ENCODE measurements at regions not wholly inside any gene's neighbourhood (a gene's known extent, or its start where the extent isn't known, plus 50 kb on each side); places are given as distances from the start of the nearest gene placed in this dataset.

DNA sequence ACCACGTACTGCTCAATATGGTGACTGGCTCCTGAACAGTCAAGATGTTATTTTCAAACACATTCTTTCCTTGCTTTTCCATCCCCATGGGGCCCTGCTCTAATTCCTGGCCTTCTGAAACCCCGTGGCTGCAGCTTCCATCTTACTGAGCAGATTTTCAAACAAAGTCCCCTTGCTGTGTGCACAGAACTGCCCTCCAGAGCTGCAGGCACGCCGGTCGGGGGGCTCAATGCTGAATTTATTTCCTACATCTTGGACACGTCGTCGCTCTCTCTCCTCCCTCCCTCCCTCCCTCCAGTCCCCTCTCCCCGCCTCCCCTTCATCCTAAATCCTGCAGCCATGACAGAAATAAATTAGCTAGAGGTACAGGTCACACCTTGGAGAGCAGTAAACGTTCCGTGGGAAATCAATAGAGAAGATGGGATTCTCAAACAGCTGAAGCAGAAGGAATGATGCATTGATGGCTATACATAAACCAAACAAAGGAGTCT is 243.1 kb upstream of the BLID start:
- Histone ChIP-seq H3K79me2 (ENCODE audit: control insufficient read depth in 1 of 2, insufficient read depth in 2 of 2, low read length in 2 of 2) (no peaks in the 10 kb centered on the region), H4K20me1 (replicated peaks in 1 of 2; ENCODE audit: control insufficient read depth in 1 of 2, insufficient read depth in 2 of 2, low read length in 2 of 2) (no peaks in the 10 kb centered on the region), H2BK5ac (ENCODE audit: low read depth, low read length) (no peak overlapping the region), H3K23me2 (ENCODE audit: low read depth, low read length) (no peaks in the 10 kb centered on the region), H2BK15ac (ENCODE audit: low read length) (no peak overlapping the region), H3K4me3 (ENCODE audit: extremely low read depth in 1 of 4, insufficient read depth in 2 of 4, low read depth in 3 of 4, low read length in 4 of 4) (no peak overlapping the region), H4K8ac (ENCODE audit: extremely low read depth, insufficient read depth, low read length) (peak overlapping the region; percentile 12; the same call in 1 of the 2 replicates), H3K4me1 (replicated peaks in 1 of 4; ENCODE audit: control insufficient read depth in 3 of 4, insufficient read depth in 4 of 4, low read length in 3 of 4) (peaks cover 0 to 3% (median 0%) of the 10 kb centered on the region in 4 experiments; a peak in 1 of 7 replicates), H3K79me1 (ENCODE audit: low read depth, low read length) (no peaks in the 10 kb centered on the region), H2BK20ac (ENCODE audit: low read length) (no peak overlapping the region), H3K27ac (ENCODE audit: low read depth, low read length) (no peak overlapping the region), H4K5ac (ENCODE audit: insufficient read length, low read depth, low read length) (no peak overlapping the region), H2BK12ac (ENCODE audit: low read depth, low read length) (no peak overlapping the region), H3K4me2 (ENCODE audit: insufficient read depth in 1 of 2, low read depth in 2 of 2, low read length in 2 of 2) (no peak overlapping the region), H2BK120ac (replicated peaks; ENCODE audit: low read depth, low read length) (no peak overlapping the region), H3K9me3 (ENCODE audit: insufficient read depth in 2 of 2, low read depth in 1 of 2, low read length in 1 of 2) (no peaks in the 10 kb centered on the region), H3K23ac (ENCODE audit: insufficient read length) (no peak overlapping the region), H3K56ac (replicated peaks; ENCODE audit: insufficient read length, low read depth, low read length) (no peak overlapping the region), H3K4ac (replicated peaks; ENCODE audit: insufficient read length, low read depth, low read length) (no peak overlapping the region), H2AFZ (ENCODE audit: low read length) (peak overlapping the region; percentile 74; the same call in 1 of the 2 replicates), H3K27me3 (replicated peaks in 1 of 4; ENCODE audit: control insufficient read depth in 3 of 4, extremely low read depth in 1 of 4, insufficient read depth in 3 of 4, low read length in 3 of 4) (no peaks in the 10 kb centered on the region), H3K36me3 (ENCODE audit: control insufficient read depth in 2 of 4, insufficient read depth in 4 of 4, low read length in 3 of 4) (no peaks in the 10 kb centered on the region), H3K14ac (ENCODE audit: insufficient read length) (no peak overlapping the region), H3K9ac (replicated peaks in 1 of 4; ENCODE audit: extremely low read depth in 1 of 4, low read depth in 3 of 4, low read length in 3 of 4) (no peak overlapping the region), H2AK5ac (ENCODE audit: low read depth, low read length) (no peak overlapping the region), H3K18ac (ENCODE audit: extremely low read depth, low read length) (no peak overlapping the region), H4K91ac (replicated peaks; ENCODE audit: insufficient read length, low read length) (no peak overlapping the region)
- CTCF ChIA-PET (ENCODE audit: partially characterized antibody) = interaction anchor here (0.9 to 1.5 kb wide), 2 partner anchors 147 to 156 kb away, joined by 3 to 4 read pairs; no protein-coding TSS in a partner anchor
- FAIRE-seq (no peak), DNase-seq (ENCODE audit: low read depth in 1 of 2, low spot score in 2 of 2) (no peak)
- POLR2A ChIA-PET (ENCODE audit: partially characterized antibody) = no interaction called here
- WGBS, 2 experiments (ENCODE audit: extremely low coverage in 1 of 2, insufficient coverage in 1 of 2, insufficient read length in 1 of 2, insufficient replicate concordance in 2 of 2, low coverage in 1 of 2, low lambda C conversion rate in 2 of 2, missing lambda C conversion rate in 1 of 2) = 71% methylated on average over 5 of the region's 11 CpGs; no CpG with 5 or more reads in 1 of the 2 experiments
- TF ChIP-seq ZNF274 (IDR thresholded peaks at IDR 0.05; ENCODE audit: borderline replicate concordance, extremely low read depth, low read length) = no peak
- TF ChIP-seq RXRA (IDR thresholded peaks at IDR 0.05; ENCODE audit: insufficient read depth, low read depth, low read length) = no peak
- no peak for TF ChIP-seq RBBP5 (IDR thresholded peaks at IDR 0.05; ENCODE audit: borderline replicate concordance, low read depth, low read length)
- TF ChIP-seq JUND (IDR thresholded peaks at IDR 0.05; ENCODE audit: low read length) = no peak
- TF ChIP-seq MAFK (IDR thresholded peaks at IDR 0.05; ENCODE audit: low read depth, low read length) = no peak

All from H1 (cell line).